H1 (cell line): ENCODE measurements at regions not wholly inside any gene's neighbourhood (a gene's known extent, or its start where the extent isn't known, plus 50 kb on each side); places are given as distances from the start of the nearest gene placed in this dataset.

ENCODE experiments used
- CTCF ChIA-PET: fragments of 300-600 bp; sonication (Branson Sonifier 250); formaldehyde crosslinking; loops from one replicate; lab custom pipeline; 2021; ENCODE audit not compliant: partially characterized antibody; lab: Charles Lee
- POLR2A ChIA-PET: fragments of 300-600 bp; sonication (Branson Sonifier 250); formaldehyde crosslinking; loops from one replicate; lab custom pipeline; 2021; ENCODE audit warnings: inconsistent platforms; ENCODE audit not compliant: partially characterized antibody; lab: Charles Lee
- DNase-seq, 2 experiments: peaks; one replicate each; pipeline versions ENCODE4 v3.0.0 to v3.0.0-alpha.2; 2010 to 2022; ENCODE audit warnings: low spot score in 2 of 2, low read depth in 1 of 2, mixed read lengths in 1 of 2
- FAIRE-seq: peaks from 2 replicates; lab custom pipeline; 2011; peaks lifted over from hg19 to GRCh38; lab: Jason Lieb, UNC
- H2AFZ ChIP-seq: 2 replicates; pipeline ENCODE4 v1.8.1; 2012; ENCODE audit warnings: low read length, inconsistent platforms
- H2AK5ac ChIP-seq: 2 replicates; pipeline ENCODE4 v1.6.1; 2013; ENCODE audit warnings: low read depth, low read length
- H2BK120ac ChIP-seq: replicated peaks from 2 replicates; pipeline ENCODE3; 2013; ENCODE audit warnings: low read depth, low read length, inconsistent platforms
- H2BK12ac ChIP-seq: 2 replicates; pipeline ENCODE4 v1.6.1; 2013; ENCODE audit warnings: low read depth, low read length
- H2BK15ac ChIP-seq: 2 replicates; pipeline ENCODE4 v1.6.1; 2013; ENCODE audit warnings: low read length
- H2BK20ac ChIP-seq: 2 replicates; pipeline ENCODE4 v1.6.1; 2013; ENCODE audit warnings: low read length
- H2BK5ac ChIP-seq: 2 replicates; pipeline ENCODE4 v1.6.1; 2013; ENCODE audit warnings: low read depth, low read length
- H3K14ac ChIP-seq: 2 replicates; pipeline ENCODE4 v1.6.1; 2013; ENCODE audit warnings: inconsistent platforms; ENCODE audit not compliant: insufficient read length
- H3K18ac ChIP-seq: 2 replicates; pipeline ENCODE4 v1.6.1; 2013; ENCODE audit warnings: low read length; ENCODE audit errors: extremely low read depth
- H3K23ac ChIP-seq: 2 replicates; pipeline ENCODE4 v1.6.1; 2013; ENCODE audit warnings: inconsistent platforms; ENCODE audit not compliant: insufficient read length
- H3K23me2 ChIP-seq: 2 replicates; pipeline ENCODE4 v1.6.1; 2013; ENCODE audit warnings: low read depth, low read length
- H3K27ac ChIP-seq: 2 replicates; pipeline ENCODE4 v1.6.1; 2011; ENCODE audit warnings: low read depth, low read length, inconsistent platforms
- H3K27me3 ChIP-seq, 4 experiments: replicated peaks in 1 of 4; 1 replicate in 1 of 4; 2 replicates in 3 of 4; pipeline versions ENCODE4 v1.6.1 to v1.8.1; 2011 to 2013; ENCODE audit warnings: low read length in 3 of 4, mild to moderate bottlenecking in 3 of 4, inconsistent platforms in 2 of 4, mixed read lengths in 2 of 4, moderate library complexity in 1 of 4; ENCODE audit not compliant: control insufficient read depth in 3 of 4, insufficient read depth in 3 of 4; ENCODE audit errors: extremely low read depth in 1 of 4
- H3K36me3 ChIP-seq, 4 experiments: 2 replicates each; pipeline versions ENCODE4 v1.6.1 to v1.8.1; 2011 to 2013; ENCODE audit warnings: mild to moderate bottlenecking in 4 of 4, low read length in 3 of 4, moderate library complexity in 2 of 4, control low read depth in 1 of 4, inconsistent platforms in 1 of 4; ENCODE audit not compliant: insufficient read depth in 4 of 4, control insufficient read depth in 2 of 4
- H3K4ac ChIP-seq: replicated peaks from 2 replicates; pipeline ENCODE3; 2013; ENCODE audit warnings: low read length, low read depth, mixed read lengths, inconsistent platforms; ENCODE audit not compliant: insufficient read length
- H3K4me1 ChIP-seq, 4 experiments: replicated peaks in 1 of 4; 1 replicate in 1 of 4; 2 replicates in 3 of 4; pipeline versions ENCODE4 v1.6.1 to v1.8.1; 2011 to 2013; ENCODE audit warnings: low read length in 3 of 4, inconsistent platforms in 2 of 4, mixed read lengths in 1 of 4; ENCODE audit not compliant: insufficient read depth in 4 of 4, control insufficient read depth in 3 of 4
- H3K4me2 ChIP-seq, 2 experiments: 2 replicates each; pipeline versions ENCODE4 v1.6.1 to v1.8.1; 2011 to 2013; ENCODE audit warnings: low read depth in 2 of 2, low read length in 2 of 2, control low read depth in 1 of 2, inconsistent platforms in 1 of 2, mild to moderate bottlenecking in 1 of 2; ENCODE audit not compliant: insufficient read depth in 1 of 2
- H3K4me3 ChIP-seq, 4 experiments: fragments of 200-600, 300-600 bp in 1 of 4; sonication (generic), shearing (Covaris generic), sonication (Bioruptor Twin) in 1 of 4; 2 replicates each; pipeline versions ENCODE4 v1.5.1 to v1.8.1; 2011 to 2016; ENCODE audit warnings: low read length in 4 of 4, low read depth in 3 of 4, control low read depth in 2 of 4, inconsistent platforms in 2 of 4, mild to moderate bottlenecking in 2 of 4, mixed read lengths in 1 of 4, moderate library complexity in 1 of 4; ENCODE audit not compliant: insufficient read depth in 2 of 4; ENCODE audit errors: extremely low read depth in 1 of 4
- H3K56ac ChIP-seq: replicated peaks from 2 replicates; pipeline ENCODE3; 2013; ENCODE audit warnings: low read depth, mild to moderate bottlenecking, mixed read lengths, low read length, inconsistent platforms; ENCODE audit not compliant: insufficient read length
- H3K79me1 ChIP-seq: 2 replicates; pipeline ENCODE4 v1.6.1; 2013; ENCODE audit warnings: low read depth, low read length, control low read depth
- H3K79me2 ChIP-seq, 2 experiments: 2 replicates each; pipeline versions ENCODE4 v1.6.1 to v1.8.1; 2012 to 2013; ENCODE audit warnings: low read length in 2 of 2, mild to moderate bottlenecking in 2 of 2, inconsistent platforms in 1 of 2; ENCODE audit not compliant: insufficient read depth in 2 of 2, control insufficient read depth in 1 of 2
- H3K9ac ChIP-seq, 4 experiments: replicated peaks in 1 of 4; 1 replicate in 1 of 4; 2 replicates in 3 of 4; pipeline versions ENCODE4 v1.6.1 to v1.8.1; 2011 to 2013; ENCODE audit warnings: low read depth in 3 of 4, low read length in 3 of 4, control low read depth in 2 of 4, mild to moderate bottlenecking in 2 of 4, moderate library complexity in 2 of 4, inconsistent platforms in 1 of 4; ENCODE audit errors: extremely low read depth in 1 of 4
- H3K9me3 ChIP-seq, 2 experiments: 2 replicates each; pipeline versions ENCODE4 v1.6.1 to v1.8.1; 2012 to 2013; ENCODE audit warnings: mild to moderate bottlenecking in 2 of 2, moderate library complexity in 2 of 2, control low read depth in 1 of 2, inconsistent platforms in 1 of 2, low read depth in 1 of 2, low read length in 1 of 2, mixed read lengths in 1 of 2; ENCODE audit not compliant: insufficient read depth in 2 of 2
- H4K20me1 ChIP-seq, 2 experiments: replicated peaks in 1 of 2; 2 replicates each; pipeline versions ENCODE3 to v1.8.1; 2011 to 2013; ENCODE audit warnings: inconsistent platforms in 2 of 2, low read length in 2 of 2, mild to moderate bottlenecking in 1 of 2; ENCODE audit not compliant: insufficient read depth in 2 of 2, control insufficient read depth in 1 of 2
- H4K5ac ChIP-seq: 2 replicates; pipeline ENCODE4 v1.6.1; 2013; ENCODE audit warnings: low read length, low read depth, mixed read lengths, inconsistent platforms; ENCODE audit not compliant: insufficient read length
- H4K8ac ChIP-seq: 2 replicates; pipeline ENCODE4 v1.8.0; 2013; ENCODE audit warnings: mild to moderate bottlenecking, moderate library complexity, low read length, inconsistent platforms; ENCODE audit not compliant: insufficient read depth; ENCODE audit errors: extremely low read depth
- H4K91ac ChIP-seq: replicated peaks from 2 replicates; pipeline ENCODE3; 2013; ENCODE audit warnings: low read length, mixed read lengths, inconsistent platforms; ENCODE audit not compliant: insufficient read length
- CREB1 ChIP-seq: IDR thresholded peaks from 2 replicates; pipeline ENCODE4 v1.6.1; 2012; ENCODE audit warnings: inconsistent platforms
- CTCF ChIP-seq, 3 experiments: IDR thresholded peaks; 1 replicate in 2 of 3; 2 replicates in 1 of 3; pipeline versions ENCODE4 v1.5.1 to v1.6.1; 2011; ENCODE audit warnings: low read length in 3 of 3, mild to moderate bottlenecking in 3 of 3, inconsistent platforms in 2 of 3, low read depth in 1 of 3, moderate library complexity in 1 of 3; ENCODE audit not compliant: insufficient read depth in 1 of 3; ENCODE audit errors: control extremely low read depth in 1 of 3
- EZH2 ChIP-seq: fragments of 200-600 bp; sonication (generic); IDR thresholded peaks from 2 replicates; pipeline ENCODE4 v1.7.1; 2012; ENCODE audit warnings: low read depth, mild to moderate bottlenecking, moderate library complexity, low read length, inconsistent platforms; ENCODE audit not compliant: severe bottlenecking
- JUN ChIP-seq: IDR thresholded peaks from 2 replicates; pipeline ENCODE4 v1.6.1; 2011; ENCODE audit warnings: low read depth, mild to moderate bottlenecking, improper control_type of control experiment, low read length
- KDM4A ChIP-seq: IDR thresholded peaks from one replicate; pipeline ENCODE4 v1.7.1; 2012; ENCODE audit warnings: low read depth, mild to moderate bottlenecking, moderate library complexity, low read length, inconsistent platforms; ENCODE audit not compliant: severe bottlenecking
- POU5F1 ChIP-seq: IDR thresholded peaks from 2 replicates; pipeline ENCODE4 v1.6.1; 2011; ENCODE audit warnings: low read depth, mild to moderate bottlenecking, low read length, moderate library complexity
- RAD21 ChIP-seq, 2 experiments: IDR thresholded peaks in 1 of 2; conservative IDR thresholded peaks in 1 of 2; 2 replicates each; pipeline ENCODE4 v1.6.1; 2011; ENCODE audit warnings: low read depth in 2 of 2, low read length in 2 of 2, improper control_type of control experiment in 1 of 2, inconsistent platforms in 1 of 2, mild to moderate bottlenecking in 1 of 2, moderate library complexity in 1 of 2
- SRF ChIP-seq: IDR thresholded peaks from 2 replicates; pipeline ENCODE4 v1.6.1; 2011; ENCODE audit warnings: mild to moderate bottlenecking, low read depth, low read length, moderate library complexity
- SUZ12 ChIP-seq: fragments of 200-600 bp; sonication (generic); IDR thresholded peaks from 2 replicates; pipeline ENCODE4 v1.6.1; 2012; ENCODE audit warnings: mild to moderate bottlenecking, inconsistent platforms, low read length, moderate library complexity, mixed read lengths
- WGBS, 2 experiments: shearing (Covaris generic) in 1 of 2; methylation state at CpG; one replicate each; pipeline versions ENCODE4 v1.1.6 to v1.1.7; 2013 to 2015; ENCODE audit warnings: low lambda C conversion rate in 2 of 2, mixed read lengths in 2 of 2, inconsistent platforms in 1 of 2, low coverage in 1 of 2, missing lambda C conversion rate in 1 of 2; ENCODE audit not compliant: insufficient replicate concordance in 2 of 2, insufficient coverage in 1 of 2, insufficient read length in 1 of 2; ENCODE audit errors: extremely low coverage in 1 of 2, missing lambda C conversion rate in 1 of 2; 5-methylcytosine and 5-hydroxymethylcytosine counted together

- Histone ChIP-seq H4K8ac (no peak overlapping the region), H3K4me1 (peaks cover 4 to 16% (median 11%) of the 10 kb centered on the region in 4 experiments), H3K4ac (no peak overlapping the region), H3K4me2 (peak overlapping the region; percentile 91 to 95), H3K27me3 (peaks cover 62 to 87% (median 80%) of the 10 kb centered on the region in 4 experiments), H2BK12ac (no peak overlapping the region), H3K79me2 (no peaks in the 10 kb centered on the region), H3K79me1 (no peaks in the 10 kb centered on the region), H3K23ac (no peak overlapping the region), H3K14ac (no peak overlapping the region), H4K20me1 (peaks cover 0 to 13% of the 10 kb centered on the region in 2 experiments), H3K23me2 (peaks cover 24% of the 10 kb centered on the region), H3K56ac (no peak overlapping the region), H3K9ac (no peak overlapping the region), H3K18ac (no peak overlapping the region), H2BK15ac (no peak overlapping the region; the same call in 1 of the 2 replicates), H4K5ac (no peak overlapping the region), H2BK120ac (no peak overlapping the region), H3K9me3 (no peaks in the 10 kb centered on the region), H2BK5ac (no peak overlapping the region), H2BK20ac (no peak overlapping the region), H4K91ac (no peak overlapping the region), H3K4me3 (peak overlapping the region; percentile 40 to 62 (median 55); a peak in 7 of 8 replicates), H2AFZ (no peak overlapping the region), H3K36me3 (no peaks in the 10 kb centered on the region), H3K27ac (no peak overlapping the region), H2AK5ac (no peak overlapping the region)
- POLR2A ChIA-PET, result interaction anchor here (0.8 kb wide), 1 partner anchor 19 kb away, joined by 3 read pairs; no protein-coding TSS in a partner anchor
- CTCF ChIA-PET, result interaction anchor here (0.7 to 2.9 kb wide), 6 partner anchors 16 to 109 kb away, joined by 3 to 10 read pairs (median 4); no protein-coding TSS in a partner anchor
- DNase-seq (peak in 1 of 2 experiments; percentile 62), FAIRE-seq (no peak)
- WGBS, 2 experiments, result 3% methylated on average over 42 of the region's 51 CpGs; no CpG with 5 or more reads in 1 of the 2 experiments
- TF ChIP-seq POU5F1, result no peak
- TF ChIP-seq KDM4A, result peak; percentile 7
- peak; percentile 58 for TF ChIP-seq SUZ12
- TF ChIP-seq EZH2, result peak; percentile 76
- no peak for TF ChIP-seq SRF
- peak in 1 of 2 experiments; percentile 16; a peak in 1 of 4 replicates for TF ChIP-seq RAD21 (IDR thresholded peaks at IDR 0.05 in 1 of 2, conservative IDR thresholded peaks at IDR 0.05 in 1 of 2; ENCODE audit: low read depth in 2 of 2, low read length in 2 of 2)
- no peak for TF ChIP-seq JUN
- TF ChIP-seq CTCF (IDR thresholded peaks at IDR 0.05; ENCODE audit: control extremely low read depth in 1 of 3, insufficient read depth in 1 of 3, low read depth in 1 of 3, low read length in 3 of 3), result no peak
- TF ChIP-seq CREB1, result peak; percentile 75
These were observed 180.0 kb downstream of the TBXT start for GRCh38 chr6:165987483-165988301.
